Neural cell (in vitro differentiated cells): ENCODE measurements at regions not wholly inside any gene's neighbourhood (a gene's known extent, or its start where the extent isn't known, plus 50 kb on each side); places are given as distances from the start of the nearest gene placed in this dataset.

Experiments used
- H2AFZ ChIP-seq: fragments of 200-600, 300-800 bp; sonication (generic), shearing (Covaris generic); 2 replicates; pipeline ENCODE4 v1.6.0; 2014; ENCODE audit warnings: low read depth, mild to moderate bottlenecking, antibody characterized with exemption, low read length, moderate library complexity
- H3F3A ChIP-seq: fragments of 200-600 bp; shearing (Covaris generic); 2 replicates; pipeline ENCODE4 v1.6.1; 2016; ENCODE audit warnings: mild to moderate bottlenecking, moderate library complexity, mixed read lengths, antibody characterized with exemption, low read length; ENCODE audit not compliant: insufficient read depth, poor library complexity, severe bottlenecking
- H3K27ac ChIP-seq: fragments of 200-600, 300-800 bp; sonication (generic), shearing (Covaris generic); 2 replicates; pipeline ENCODE4 v1.5.1; 2014; ENCODE audit warnings: mild to moderate bottlenecking, low read length, moderate library complexity
- H3K27me3 ChIP-seq: fragments of 300-800, 200-600 bp; sonication (generic), shearing (Covaris generic); 2 replicates; pipeline ENCODE4 v1.6.0; 2014; ENCODE audit warnings: mild to moderate bottlenecking, low read depth, low read length, moderate library complexity; ENCODE audit not compliant: insufficient read depth
- H3K36me3 ChIP-seq: fragments of 300-800, 200-600 bp; sonication (generic), shearing (Covaris generic); 2 replicates; pipeline ENCODE4 v1.5.1; 2014; ENCODE audit warnings: mild to moderate bottlenecking, antibody characterized with exemption, low read length, moderate library complexity; ENCODE audit not compliant: insufficient read depth
- H3K4me2 ChIP-seq: fragments of 300-800, 200-600 bp; sonication (generic), shearing (Covaris generic); 2 replicates; pipeline ENCODE4 v1.6.0; 2014; ENCODE audit warnings: mild to moderate bottlenecking, low read length
- H3K4me3 ChIP-seq: fragments of 300-800, 200-600 bp; sonication (generic), shearing (Covaris generic); 2 replicates; pipeline ENCODE4 v1.5.1; 2014; ENCODE audit warnings: mild to moderate bottlenecking, low read length, moderate library complexity
- H3K79me2 ChIP-seq: fragments of 200-600 bp; shearing (Covaris generic); replicated peaks from 2 replicates; pipeline ENCODE4 v1.6.0; 2014; ENCODE audit warnings: mild to moderate bottlenecking, low read length, moderate library complexity; ENCODE audit not compliant: insufficient read depth
- H3K9ac ChIP-seq: fragments of 300-800, 200-600 bp; sonication (generic), shearing (Covaris generic); 2 replicates; pipeline ENCODE4 v1.6.1; 2016; ENCODE audit warnings: mild to moderate bottlenecking, low read length, mixed read lengths
- H3K9me2 ChIP-seq: fragments of 200-600 bp; shearing (Covaris generic); 2 replicates; pipeline ENCODE4 v1.6.1; 2016; ENCODE audit warnings: mild to moderate bottlenecking, low read length, mixed read lengths; ENCODE audit not compliant: insufficient read depth
- H3K9me3 ChIP-seq: fragments of 200-600, 300-800 bp; sonication (generic), shearing (Covaris generic); 2 replicates; pipeline ENCODE4 v1.6.1; 2016; ENCODE audit warnings: mild to moderate bottlenecking, mixed run types, low read length, moderate library complexity, mixed read lengths
- H4K20me1 ChIP-seq: fragments of 200-600 bp; shearing (Covaris generic); 2 replicates; pipeline ENCODE4 v1.6.1; 2016; ENCODE audit warnings: mild to moderate bottlenecking, mixed run types; ENCODE audit not compliant: insufficient read depth
- EP300 ChIP-seq: fragments of 450-650 bp; conservative IDR thresholded peaks from 2 replicates; pipeline ENCODE4 v1.6.1; 2014; ENCODE audit warnings: antibody characterized with exemption, mild to moderate bottlenecking, moderate library complexity; ENCODE audit not compliant: poor library complexity, severe bottlenecking
- EZH2 ChIP-seq: fragments of 200-600, 300-800 bp; shearing (Covaris generic), sonication (generic); IDR thresholded peaks from 2 replicates; pipeline ENCODE4 v1.6.1; 2014; ENCODE audit warnings: antibody characterized with exemption, low read length, borderline replicate concordance, mild to moderate bottlenecking; ENCODE audit not compliant: insufficient read depth, poor library complexity, severe bottlenecking
- MXI1 ChIP-seq: fragments of 450-650 bp; conservative IDR thresholded peaks from 2 replicates; pipeline ENCODE4 v1.6.1; 2014; ENCODE audit warnings: antibody characterized with exemption, mild to moderate bottlenecking; ENCODE audit not compliant: poor library complexity, severe bottlenecking
- POLR2AphosphoS5 ChIP-seq: IDR thresholded peaks from 2 replicates; pipeline ENCODE4 v1.6.1; 2012
- RAD21 ChIP-seq: fragments of 450-650 bp; conservative IDR thresholded peaks from 2 replicates; pipeline ENCODE4 v1.6.1; 2014; ENCODE audit warnings: antibody characterized with exemption, mild to moderate bottlenecking, moderate library complexity
- SMC3 ChIP-seq: fragments of 450-650 bp; conservative IDR thresholded peaks from 2 replicates; pipeline ENCODE4 v1.6.1; 2014; ENCODE audit warnings: antibody characterized with exemption, mild to moderate bottlenecking, moderate library complexity; ENCODE audit not compliant: poor library complexity
- TAF1 ChIP-seq: IDR thresholded peaks from 2 replicates; pipeline ENCODE4 v1.6.1; 2012; ENCODE audit warnings: low read depth
- TF ChIP-seq, protein P1 (sequence below): IDR thresholded peaks from 2 replicates; pipeline ENCODE4 v1.6.1; 2012; ENCODE audit warnings: borderline replicate concordance
- TF ChIP-seq, protein P2 (sequence below): fragments of 450-650 bp; IDR thresholded peaks from 2 replicates; pipeline ENCODE4 v1.5.1; 2014; ENCODE audit warnings: antibody characterized with exemption, mild to moderate bottlenecking, moderate library complexity; ENCODE audit not compliant: poor library complexity, severe bottlenecking

DNA sequence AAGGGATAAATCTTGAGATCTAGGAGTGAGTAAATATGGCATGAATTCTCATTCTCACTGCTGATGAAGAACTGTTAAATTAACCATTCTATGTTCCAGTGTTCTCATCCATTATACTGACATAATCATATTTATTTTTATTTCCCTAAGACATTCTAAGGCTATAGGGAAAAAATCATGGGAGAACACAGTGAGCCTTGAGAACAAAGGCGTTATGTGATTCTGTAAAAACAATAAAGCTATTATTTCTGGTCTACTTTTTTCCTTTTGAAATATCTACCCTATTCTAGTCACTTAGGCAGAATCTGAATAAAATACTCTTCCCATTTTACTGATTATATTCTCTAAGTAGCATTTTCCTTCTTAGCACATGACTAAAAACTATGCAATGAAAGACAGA is 155.7 kb upstream of the ADAMTS16 start:
- no peaks in the 10 kb centered on the region for H3F3A ChIP-seq
- H3K27ac ChIP-seq: no peak overlapping the region
- TF ChIP-seq, protein P1, sequence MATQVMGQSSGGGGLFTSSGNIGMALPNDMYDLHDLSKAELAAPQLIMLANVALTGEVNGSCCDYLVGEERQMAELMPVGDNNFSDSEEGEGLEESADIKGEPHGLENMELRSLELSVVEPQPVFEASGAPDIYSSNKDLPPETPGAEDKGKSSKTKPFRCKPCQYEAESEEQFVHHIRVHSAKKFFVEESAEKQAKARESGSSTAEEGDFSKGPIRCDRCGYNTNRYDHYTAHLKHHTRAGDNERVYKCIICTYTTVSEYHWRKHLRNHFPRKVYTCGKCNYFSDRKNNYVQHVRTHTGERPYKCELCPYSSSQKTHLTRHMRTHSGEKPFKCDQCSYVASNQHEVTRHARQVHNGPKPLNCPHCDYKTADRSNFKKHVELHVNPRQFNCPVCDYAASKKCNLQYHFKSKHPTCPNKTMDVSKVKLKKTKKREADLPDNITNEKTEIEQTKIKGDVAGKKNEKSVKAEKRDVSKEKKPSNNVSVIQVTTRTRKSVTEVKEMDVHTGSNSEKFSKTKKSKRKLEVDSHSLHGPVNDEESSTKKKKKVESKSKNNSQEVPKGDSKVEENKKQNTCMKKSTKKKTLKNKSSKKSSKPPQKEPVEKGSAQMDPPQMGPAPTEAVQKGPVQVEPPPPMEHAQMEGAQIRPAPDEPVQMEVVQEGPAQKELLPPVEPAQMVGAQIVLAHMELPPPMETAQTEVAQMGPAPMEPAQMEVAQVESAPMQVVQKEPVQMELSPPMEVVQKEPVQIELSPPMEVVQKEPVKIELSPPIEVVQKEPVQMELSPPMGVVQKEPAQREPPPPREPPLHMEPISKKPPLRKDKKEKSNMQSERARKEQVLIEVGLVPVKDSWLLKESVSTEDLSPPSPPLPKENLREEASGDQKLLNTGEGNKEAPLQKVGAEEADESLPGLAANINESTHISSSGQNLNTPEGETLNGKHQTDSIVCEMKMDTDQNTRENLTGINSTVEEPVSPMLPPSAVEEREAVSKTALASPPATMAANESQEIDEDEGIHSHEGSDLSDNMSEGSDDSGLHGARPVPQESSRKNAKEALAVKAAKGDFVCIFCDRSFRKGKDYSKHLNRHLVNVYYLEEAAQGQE: no peak
- TF ChIP-seq EP300: no peak
- TF ChIP-seq TAF1: no peak
- no peak for TF ChIP-seq MXI1
- TF ChIP-seq POLR2AphosphoS5: no peak
- TF ChIP-seq, protein P2, sequence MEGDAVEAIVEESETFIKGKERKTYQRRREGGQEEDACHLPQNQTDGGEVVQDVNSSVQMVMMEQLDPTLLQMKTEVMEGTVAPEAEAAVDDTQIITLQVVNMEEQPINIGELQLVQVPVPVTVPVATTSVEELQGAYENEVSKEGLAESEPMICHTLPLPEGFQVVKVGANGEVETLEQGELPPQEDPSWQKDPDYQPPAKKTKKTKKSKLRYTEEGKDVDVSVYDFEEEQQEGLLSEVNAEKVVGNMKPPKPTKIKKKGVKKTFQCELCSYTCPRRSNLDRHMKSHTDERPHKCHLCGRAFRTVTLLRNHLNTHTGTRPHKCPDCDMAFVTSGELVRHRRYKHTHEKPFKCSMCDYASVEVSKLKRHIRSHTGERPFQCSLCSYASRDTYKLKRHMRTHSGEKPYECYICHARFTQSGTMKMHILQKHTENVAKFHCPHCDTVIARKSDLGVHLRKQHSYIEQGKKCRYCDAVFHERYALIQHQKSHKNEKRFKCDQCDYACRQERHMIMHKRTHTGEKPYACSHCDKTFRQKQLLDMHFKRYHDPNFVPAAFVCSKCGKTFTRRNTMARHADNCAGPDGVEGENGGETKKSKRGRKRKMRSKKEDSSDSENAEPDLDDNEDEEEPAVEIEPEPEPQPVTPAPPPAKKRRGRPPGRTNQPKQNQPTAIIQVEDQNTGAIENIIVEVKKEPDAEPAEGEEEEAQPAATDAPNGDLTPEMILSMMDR: no peak
- TF ChIP-seq SMC3: no peak
- TF ChIP-seq EZH2: no peak
- TF ChIP-seq RAD21: no peak
- no peak overlapping the region for H3K9ac ChIP-seq
- H3K9me2 ChIP-seq: no peaks in the 10 kb centered on the region
- no peaks in the 10 kb centered on the region for H3K36me3 ChIP-seq
- no peak overlapping the region for H3K4me3 ChIP-seq
- no peaks in the 10 kb centered on the region for H3K27me3 ChIP-seq
- no peaks in the 10 kb centered on the region for H3K9me3 ChIP-seq
- H3K79me2 ChIP-seq: no peaks in the 10 kb centered on the region
- H3K4me2 ChIP-seq: no peak overlapping the region
- no peak overlapping the region for H2AFZ ChIP-seq
- no peaks in the 10 kb centered on the region for H4K20me1 ChIP-seq

DNA sequence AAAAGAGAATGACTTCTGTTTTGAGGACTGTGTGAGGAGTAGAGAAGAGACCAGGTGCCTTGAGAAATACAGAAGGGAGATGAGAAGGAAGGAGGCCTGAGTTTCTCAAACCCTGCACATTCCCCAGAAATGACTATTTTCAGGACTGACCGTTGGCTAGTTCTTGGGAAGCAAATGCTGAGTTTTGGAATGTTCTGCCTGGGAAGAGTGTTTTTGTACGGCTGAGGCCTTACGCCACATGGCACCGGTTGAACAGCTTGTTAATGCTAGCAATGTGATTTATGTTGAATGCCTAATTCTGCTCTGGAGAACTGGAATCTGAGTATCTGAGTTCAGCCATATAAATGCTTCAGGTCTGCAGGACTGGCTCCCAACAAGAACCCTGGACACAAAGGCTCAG is 152.7 kb upstream of the ADAMTS16 start:
- Histone ChIP-seq H3K9ac (no peak overlapping the region), H3K27me3 (no peaks in the 10 kb centered on the region), H3K9me2 (no peaks in the 10 kb centered on the region), H3K4me3 (no peak overlapping the region), H3K4me2 (no peak overlapping the region), H2AFZ (no peak overlapping the region), H3K79me2 (no peaks in the 10 kb centered on the region), H3K36me3 (no peaks in the 10 kb centered on the region), H3K27ac (no peak overlapping the region), H4K20me1 (no peaks in the 10 kb centered on the region), H3F3A (no peaks in the 10 kb centered on the region), H3K9me3 (no peaks in the 10 kb centered on the region)
- TF ChIP-seq MXI1 (no peak), TAF1 (no peak), RAD21 (no peak), EP300 (no peak), POLR2AphosphoS5 (no peak), SMC3 (no peak), EZH2 (no peak)
- TF ChIP-seq, protein P1: no peak
